HG02588 (cell line): ENCODE measurements at regions not wholly inside any gene's neighbourhood (a gene's known extent, or its start where the extent isn't known, plus 50 kb on each side); places are given as distances from the start of the nearest gene placed in this dataset.
"Not testable (repeated sequence)": the region's sequence is repeated elsewhere in the genome, so short reads cannot be mapped to it uniquely, and the experiment has no call there.

Experiments
- ATAC-seq: cut with Tn5 transposase; IDR thresholded peaks from one replicate; pipeline ENCODE4 v1.9.1; 2021; ENCODE audit warnings: mild to moderate bottlenecking, moderate library complexity; ENCODE audit not compliant: unreplicated experiment

DNA sequence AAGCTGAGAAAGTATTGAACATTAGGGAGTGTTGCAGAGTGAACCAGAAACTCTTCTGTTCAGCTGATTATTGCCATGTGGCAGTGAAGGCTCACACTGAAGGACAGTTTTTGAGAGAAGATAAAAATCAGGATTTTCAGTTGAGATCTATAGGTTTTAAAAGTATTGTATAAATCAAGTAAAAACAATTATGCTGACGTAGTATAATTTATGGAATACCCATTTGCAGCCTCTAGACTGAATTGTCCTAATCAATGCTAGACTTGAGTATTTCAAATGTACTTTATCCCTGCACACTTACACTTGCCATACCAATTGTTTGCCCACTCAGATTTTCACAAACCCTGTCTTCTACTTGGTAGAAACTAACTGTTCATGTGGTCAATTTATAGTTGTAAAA is 245.8 kb downstream of the FRK start:
- ATAC-seq = no peak

- no peak for ATAC-seq
Observed at GRCh38 chr6:115811541-115811940, 249.2 kb downstream of the FRK start.

DNA sequence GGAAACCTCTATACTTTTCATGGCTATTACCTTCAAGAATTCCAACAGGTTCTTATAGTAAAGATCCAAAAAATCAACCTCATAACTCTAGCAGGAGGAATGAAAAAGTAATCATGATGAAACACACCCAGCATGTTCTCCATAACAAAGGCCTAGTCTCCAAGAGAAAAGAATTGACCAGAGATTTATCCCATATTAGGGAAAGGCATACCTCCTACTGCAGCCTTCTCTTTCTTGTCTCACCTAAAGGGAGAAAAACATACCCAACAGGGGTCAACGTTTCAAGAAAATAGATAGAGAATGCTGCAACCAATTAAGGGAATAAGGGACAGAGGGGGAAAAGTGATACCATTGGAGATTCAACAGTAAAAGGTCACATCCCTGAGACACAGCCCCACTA is 262.5 kb downstream of the FRK start:
- no peak for ATAC-seq

DNA sequence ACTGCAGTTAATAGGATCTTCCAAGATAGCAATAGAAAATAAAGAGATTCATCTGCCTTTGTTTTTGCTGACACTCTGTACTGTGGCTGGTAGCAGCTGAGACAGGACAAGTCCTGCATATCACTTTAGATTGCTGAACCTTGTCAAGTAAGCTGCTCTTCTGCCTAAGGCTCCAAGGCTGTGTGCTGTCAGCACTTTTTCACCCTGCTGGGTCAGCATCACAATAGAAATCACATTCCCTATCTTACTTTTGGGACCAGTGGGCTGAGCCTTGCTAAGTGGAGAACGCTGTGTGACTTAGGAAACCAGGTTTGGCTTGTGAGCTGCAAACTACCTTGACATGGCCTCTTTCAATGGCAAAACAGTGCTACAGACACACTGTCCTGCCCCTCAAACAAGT is 263.9 kb downstream of the FRK start:
- no peak for ATAC-seq

- no peak for ATAC-seq
Observed at GRCh38 chr6:115796061-115796460, 264.6 kb downstream of the FRK start.

DNA sequence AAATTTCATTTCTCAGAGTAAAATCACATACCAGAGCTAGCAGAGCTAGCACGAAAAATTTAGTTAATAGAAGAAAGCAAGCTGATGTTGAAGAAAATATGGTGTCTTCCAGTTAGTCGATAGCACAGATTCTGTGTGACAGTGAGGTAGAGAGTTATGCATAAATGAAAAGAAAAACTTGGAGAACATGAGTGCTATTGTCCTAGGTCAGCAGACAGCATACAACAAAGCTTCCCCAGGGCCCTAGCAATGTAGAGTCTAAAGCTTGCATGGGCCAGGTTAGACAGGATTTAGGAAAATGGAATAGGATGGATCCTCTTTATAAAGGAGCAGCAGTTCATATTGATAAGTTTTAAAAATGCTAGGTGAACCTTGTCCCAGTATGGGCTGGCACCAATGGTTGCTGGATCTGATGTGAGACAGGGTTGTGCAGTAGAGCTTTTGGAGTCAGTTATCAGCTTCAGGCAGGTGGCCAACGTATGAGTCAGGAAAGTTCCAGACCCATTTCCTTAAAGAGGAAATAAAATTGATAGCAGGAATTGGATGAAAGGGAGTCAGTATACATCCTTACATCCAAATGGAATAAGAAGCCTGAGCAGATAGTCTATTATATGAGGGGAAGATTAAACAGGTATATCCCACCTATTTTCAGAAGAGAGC is 277.2 kb downstream of the FRK start:
- no peak for ATAC-seq

DNA sequence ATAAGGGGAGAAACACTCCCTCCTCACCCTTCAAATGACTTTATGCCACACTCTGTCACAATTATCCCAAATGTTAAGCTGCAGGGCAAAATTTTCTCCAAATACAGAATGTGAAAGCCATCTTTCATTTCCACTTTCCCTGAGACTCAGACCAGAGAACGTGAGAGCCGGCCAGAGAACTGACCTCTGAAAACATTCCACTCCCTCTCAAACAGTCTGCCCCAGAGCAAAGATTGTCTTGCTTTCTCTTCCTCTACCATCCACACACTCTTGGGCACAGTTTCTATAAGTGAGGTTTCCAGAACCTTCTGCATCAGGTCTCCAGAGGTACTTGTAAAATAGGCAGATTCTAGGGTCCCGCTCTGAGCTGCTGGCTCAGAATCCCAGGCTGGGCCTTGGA is 278.1 kb downstream of the FRK start:
- no peak for ATAC-seq

GRCh38 chr6:115773741-115774140 is 286.9 kb downstream of the FRK start:
- ATAC-seq = no peak

- ATAC-seq = no peak
Observed at GRCh38 chr6:115770851-115771250, 289.8 kb downstream of the FRK start.

GRCh38 chr6:115768500-115768899 is 292.2 kb downstream of the FRK start:
- ATAC-seq = no peak

- ATAC-seq = no peak
Observed at GRCh38 chr6:115767931-115768330, 292.8 kb downstream of the FRK start.

- ATAC-seq = no peak
Observed at GRCh38 chr6:115766745-115767462, 293.8 kb downstream of the FRK start.

GRCh38 chr6:115765966-115766365 is 294.7 kb downstream of the FRK start:
- no peak for ATAC-seq

DNA sequence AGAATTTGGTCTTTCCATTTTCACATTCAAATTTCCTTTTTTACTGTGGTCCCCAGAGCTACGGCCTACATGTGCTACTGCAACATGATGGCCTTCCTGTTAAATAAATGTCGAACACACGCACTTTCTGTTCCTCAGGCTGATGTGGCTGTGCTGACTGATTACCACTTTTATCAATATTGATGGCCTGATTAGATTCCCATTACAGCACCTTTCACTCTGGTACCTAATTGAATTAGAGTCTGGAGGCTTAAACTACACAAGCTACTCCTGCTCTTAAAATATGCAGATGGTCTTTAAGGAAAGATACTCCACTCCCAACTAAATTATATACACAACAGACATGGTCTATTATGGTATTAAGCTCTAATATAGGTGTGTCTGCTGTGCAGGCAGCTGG is 301.6 kb downstream of the FRK start:
- ATAC-seq = no peak

DNA sequence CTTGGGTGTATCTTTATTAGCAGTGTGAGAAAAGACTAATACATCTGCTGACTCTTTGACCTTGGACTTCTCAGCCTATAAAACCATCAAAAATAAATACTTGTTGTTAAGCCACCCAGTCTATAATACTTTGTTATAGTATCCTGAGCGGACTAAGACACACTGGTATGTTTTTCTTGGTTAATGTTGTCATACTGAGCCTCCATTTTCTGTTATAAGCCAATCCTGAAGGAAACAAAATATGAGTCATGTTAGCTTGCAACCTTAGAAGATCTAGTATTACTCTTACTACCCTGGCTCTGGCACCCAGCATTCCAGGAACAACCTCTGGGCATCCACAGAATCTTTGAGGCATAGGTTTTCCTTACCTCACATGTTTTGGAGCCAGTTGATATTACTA is 307.2 kb downstream of the FRK start:
- ATAC-seq = no peak

GRCh38 chr6:115750946-115751345 is 309.7 kb downstream of the FRK start:
- no peak for ATAC-seq

DNA sequence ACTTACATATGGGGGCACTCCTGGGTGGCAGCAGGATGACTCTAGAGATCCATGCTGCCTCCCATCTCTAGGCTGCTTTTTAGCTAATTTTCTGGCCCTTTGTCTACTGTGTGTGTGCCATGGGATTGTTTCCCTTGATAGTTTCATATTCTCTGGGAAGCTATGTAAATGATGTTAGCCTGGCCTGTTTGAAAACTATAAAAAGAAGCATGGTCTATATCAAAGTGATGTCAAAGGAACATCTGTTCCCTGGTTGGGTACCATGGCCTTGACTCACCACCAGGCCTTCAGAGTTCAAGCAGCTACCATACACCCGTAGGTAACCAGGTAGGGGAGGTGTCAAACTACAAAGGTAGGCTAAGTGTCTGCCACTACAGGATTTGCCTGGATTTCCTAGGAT is 310.4 kb downstream of the FRK start:
- no peak for ATAC-seq

- no peak for ATAC-seq
Observed at GRCh38 chr6:115747719-115748118, 313.0 kb downstream of the FRK start.

DNA sequence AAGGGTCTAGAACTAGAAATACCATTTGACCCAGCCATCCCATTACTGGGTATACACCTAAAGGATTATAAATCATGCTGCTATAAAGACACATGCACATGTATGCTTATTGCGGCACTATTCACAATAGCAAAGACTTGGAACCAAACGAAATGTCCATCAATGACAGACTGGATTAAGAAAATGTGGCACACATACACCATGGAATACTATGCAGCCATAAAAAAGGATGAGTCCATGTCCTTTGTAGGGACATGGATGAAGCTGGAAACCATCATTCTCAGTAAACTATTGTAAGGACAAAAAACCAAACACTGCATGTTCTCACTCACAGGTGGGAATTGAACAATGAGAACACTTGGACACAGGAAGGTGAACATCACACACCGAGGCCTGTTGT is 314.1 kb downstream of the FRK start:
- not testable (repeated sequence) for ATAC-seq

DNA sequence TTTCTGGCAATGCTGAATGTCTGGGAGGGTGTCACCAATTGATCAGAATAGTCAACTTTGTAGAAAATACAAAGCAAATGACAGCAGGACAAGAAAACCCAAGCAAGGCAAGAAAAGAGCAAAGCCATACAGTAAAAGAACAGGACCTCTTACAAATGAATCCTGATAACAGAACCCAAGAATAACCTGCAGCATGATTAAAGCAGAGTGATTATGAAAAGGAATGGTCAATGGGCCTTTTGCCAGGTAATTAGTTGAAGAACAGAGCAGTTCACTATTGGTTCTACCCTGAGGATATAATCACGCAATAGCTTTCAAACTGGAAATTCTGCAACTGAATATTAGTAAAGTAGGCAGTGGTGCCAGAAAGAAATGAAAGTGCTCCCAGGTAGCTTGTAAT is 319.8 kb downstream of the FRK start:
- ATAC-seq = no peak

DNA sequence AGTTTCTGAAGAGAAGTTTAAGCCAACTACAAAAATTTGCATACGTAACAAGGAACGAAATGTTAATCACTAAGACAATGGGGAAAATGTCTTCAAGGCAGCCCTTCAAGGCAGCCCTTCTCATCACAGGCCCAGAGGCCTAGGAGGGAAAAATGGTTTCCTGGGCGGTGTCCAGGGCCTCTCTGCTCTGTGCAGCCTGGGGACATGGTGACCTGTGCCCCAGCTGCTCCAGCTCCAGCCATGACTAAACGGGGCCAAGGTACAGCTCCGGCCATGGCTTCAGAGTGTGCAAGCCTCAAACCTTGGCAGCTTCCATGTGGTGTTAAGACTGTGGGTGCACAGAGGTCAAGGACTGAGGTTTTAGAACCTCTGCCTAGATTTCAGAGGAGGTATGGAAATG is 325.1 kb downstream of the FRK start:
- ATAC-seq = no peak

GRCh38 chr6:115733426-115733825 is 327.3 kb downstream of the FRK start:
- ATAC-seq = no peak

DNA sequence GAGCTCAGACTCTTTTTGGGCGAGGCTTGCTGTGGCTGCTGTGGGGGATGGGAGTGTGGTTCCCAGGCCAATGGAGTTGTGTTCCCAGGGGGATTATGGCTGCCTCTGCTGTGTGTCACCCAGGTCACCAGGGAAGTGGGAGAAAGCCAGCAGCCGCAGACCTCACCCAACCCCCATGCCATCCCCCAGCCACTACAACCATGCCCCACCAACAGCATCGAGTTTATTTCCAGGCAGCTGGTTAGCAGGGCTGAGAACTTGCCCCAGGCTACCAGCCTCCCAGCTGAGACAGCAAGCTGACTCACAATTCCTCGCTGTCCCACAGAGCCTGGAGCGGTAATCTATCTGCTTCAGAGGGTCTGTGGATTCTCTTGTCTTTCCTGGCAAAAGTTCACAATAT is 331.7 kb downstream of the FRK start:
- no peak for ATAC-seq
